ACC112 (cell line): ENCODE measurements at regions not wholly inside any gene's neighbourhood (a gene's known extent, or its start where the extent isn't known, plus 50 kb on each side); places are given as distances from the start of the nearest gene placed in this dataset.

Experiments
- H2AFZ ChIP-seq: fragments of 200-600 bp; sonication (generic); one replicate; pipeline ENCODE4 v1.6.0; 2017; ENCODE audit warnings: antibody characterized with exemption, low read length; ENCODE audit not compliant: unreplicated experiment
- H3K27ac ChIP-seq: fragments of 200-600 bp; sonication (generic); 2 replicates; pipeline ENCODE4 v1.5.1; 2014; ENCODE audit warnings: low read depth, mild to moderate bottlenecking, antibody characterized with exemption, low read length, moderate library complexity
- H3K27me3 ChIP-seq: fragments of 200-600 bp; sonication (generic); 2 replicates; pipeline ENCODE4 v1.6.1; 2014; ENCODE audit warnings: mild to moderate bottlenecking, antibody characterized with exemption, low read length, moderate library complexity, mixed read lengths; ENCODE audit not compliant: insufficient read depth
- H3K36me3 ChIP-seq: fragments of 200-600 bp; sonication (generic); 2 replicates; pipeline ENCODE4 v1.6.1; 2016; ENCODE audit warnings: mild to moderate bottlenecking, antibody characterized with exemption, low read length, moderate library complexity, mixed read lengths; ENCODE audit not compliant: insufficient read depth
- H3K4me1 ChIP-seq: fragments of 200-600 bp; sonication (generic); one replicate; pipeline ENCODE4 v1.6.1; 2016; ENCODE audit warnings: low read length, mixed read lengths; ENCODE audit not compliant: insufficient read depth, unreplicated experiment, control insufficient read depth
- H3K4me3 ChIP-seq: fragments of 200-600 bp; sonication (generic); 2 replicates; pipeline ENCODE4 v1.5.1; 2014; ENCODE audit warnings: mild to moderate bottlenecking, low read depth, low read length
- H3K79me2 ChIP-seq: fragments of 200-600 bp; sonication (generic); one replicate; pipeline ENCODE4 v1.6.0; 2016; ENCODE audit warnings: low read length; ENCODE audit not compliant: control insufficient read depth, unreplicated experiment, insufficient read depth

GRCh38 chr1:56189946-56190805 lies 389.2 kb downstream of the PLPP3 start:
- Histone ChIP-seq H3K4me1 (peaks cover 12% of the 10 kb centered on the region), H3K27me3 (no peaks in the 10 kb centered on the region), H3K36me3 (no peaks in the 10 kb centered on the region), H3K27ac (no peak overlapping the region), H3K4me3 (no peak overlapping the region), H2AFZ (no peak overlapping the region), H3K79me2 (no peaks in the 10 kb centered on the region)

GRCh38 chr1:56189454-56189853 lies 389.9 kb downstream of the PLPP3 start:
- no peaks in the 10 kb centered on the region for H3K79me2 ChIP-seq
- no peak overlapping the region for H2AFZ ChIP-seq
- H3K36me3 ChIP-seq: no peaks in the 10 kb centered on the region
- H3K4me3 ChIP-seq: no peak overlapping the region
- H3K27ac ChIP-seq: no peak overlapping the region
- peaks cover 12% of the 10 kb centered on the region for H3K4me1 ChIP-seq
- no peaks in the 10 kb centered on the region for H3K27me3 ChIP-seq

- Histone ChIP-seq H3K36me3 (no peaks in the 10 kb centered on the region), H3K4me3 (no peak overlapping the region), H3K79me2 (no peaks in the 10 kb centered on the region), H3K27me3 (no peaks in the 10 kb centered on the region), H3K4me1 (peaks cover 12% of the 10 kb centered on the region), H3K27ac (no peak overlapping the region), H2AFZ (no peak overlapping the region)
These were observed 390.5 kb downstream of the PLPP3 start for GRCh38 chr1:56188855-56189254.

GRCh38 chr1:56188221-56188620 lies 391.1 kb downstream of the PLPP3 start:
- no peaks in the 10 kb centered on the region for H3K79me2 ChIP-seq
- H3K27ac ChIP-seq: no peak overlapping the region
- no peak overlapping the region for H3K4me3 ChIP-seq
- H3K36me3 ChIP-seq: no peaks in the 10 kb centered on the region
- H2AFZ ChIP-seq: no peak overlapping the region
- no peaks in the 10 kb centered on the region for H3K27me3 ChIP-seq
- H3K4me1 ChIP-seq: peaks cover 12% of the 10 kb centered on the region

GRCh38 chr1:56187405-56187804 lies 392.0 kb downstream of the PLPP3 start:
- Histone ChIP-seq H3K27ac (no peak overlapping the region), H3K4me3 (no peak overlapping the region), H3K4me1 (peaks cover 12% of the 10 kb centered on the region), H2AFZ (no peak overlapping the region), H3K36me3 (no peaks in the 10 kb centered on the region), H3K27me3 (no peaks in the 10 kb centered on the region), H3K79me2 (no peaks in the 10 kb centered on the region)

GRCh38 chr1:56185493-56185892 lies 393.9 kb downstream of the PLPP3 start:
- H3K36me3 ChIP-seq: no peaks in the 10 kb centered on the region
- no peak overlapping the region for H3K27ac ChIP-seq
- no peaks in the 10 kb centered on the region for H3K27me3 ChIP-seq
- H3K4me1 ChIP-seq: peaks cover 8% of the 10 kb centered on the region
- no peaks in the 10 kb centered on the region for H3K79me2 ChIP-seq
- no peak overlapping the region for H3K4me3 ChIP-seq
- H2AFZ ChIP-seq: no peak overlapping the region

GRCh38 chr1:56183151-56183550 lies 396.2 kb downstream of the PLPP3 start:
- Histone ChIP-seq H3K36me3 (no peaks in the 10 kb centered on the region), H3K79me2 (no peaks in the 10 kb centered on the region), H3K4me1 (peaks cover 15% of the 10 kb centered on the region), H3K27me3 (no peaks in the 10 kb centered on the region), H3K27ac (no peak overlapping the region), H2AFZ (no peak overlapping the region), H3K4me3 (no peak overlapping the region)

- Histone ChIP-seq H3K4me1 (peaks cover 15% of the 10 kb centered on the region), H3K36me3 (no peaks in the 10 kb centered on the region), H3K27ac (0 out of 2 replicates have a peak overlapping the region, but pooled peaks have one; percentile 22), H3K79me2 (no peaks in the 10 kb centered on the region), H3K4me3 (peak overlapping the region; percentile 75), H2AFZ (peak overlapping the region; percentile 99), H3K27me3 (no peaks in the 10 kb centered on the region)
These were observed 398.7 kb downstream of the PLPP3 start for GRCh38 chr1:56180520-56181190.

GRCh38 chr1:56179543-56179942 lies 399.8 kb downstream of the PLPP3 start:
- Histone ChIP-seq H3K27me3 (no peaks in the 10 kb centered on the region), H3K4me3 (no peak overlapping the region), H2AFZ (peak overlapping the region; percentile 99), H3K36me3 (no peaks in the 10 kb centered on the region), H3K79me2 (no peaks in the 10 kb centered on the region), H3K27ac (no peak overlapping the region), H3K4me1 (peaks cover 15% of the 10 kb centered on the region)

- Histone ChIP-seq H3K4me1 (peaks cover 14% of the 10 kb centered on the region), H2AFZ (no peak overlapping the region), H3K27me3 (no peaks in the 10 kb centered on the region), H3K79me2 (no peaks in the 10 kb centered on the region), H3K36me3 (no peaks in the 10 kb centered on the region), H3K27ac (no peak overlapping the region), H3K4me3 (no peak overlapping the region)
These were observed 404.2 kb downstream of the PLPP3 start for GRCh38 chr1:56175211-56175610.
